AG04449 (cell line): ENCODE measurements at regions not wholly inside any gene's neighbourhood (a gene's known extent, or its start where the extent isn't known, plus 50 kb on each side); places are given as distances from the start of the nearest gene placed in this dataset.

ENCODE experiments used
- CTCF ChIA-PET: fragments of 350-600 bp; formaldehyde crosslinking; extraction: SDS; loops from one replicate; lab custom pipeline; 2021; ENCODE audit warnings: antibody characterized with exemption; lab: Yijun Ruan, JAX
- POLR2A ChIA-PET: fragments of 400-600, 350-600 bp; formaldehyde crosslinking; extraction: SDS; loops from one replicate; lab custom pipeline; 2020; ENCODE audit warnings: antibody characterized with exemption, inconsistent platforms; lab: Yijun Ruan, JAX
- DNase-seq: peaks from one replicate; pipeline ENCODE4 v3.0.0-alpha.2; 2010; ENCODE audit warnings: low read depth, low spot score
- H3K4me3 ChIP-seq: 2 replicates; pipeline ENCODE4 v1.5.1; 2011; ENCODE audit warnings: low read depth, mild to moderate bottlenecking, control low read depth, low read length
- CTCF ChIP-seq: IDR thresholded peaks from one replicate; pipeline ENCODE4 v1.5.1; 2011; ENCODE audit warnings: mild to moderate bottlenecking, moderate library complexity, low read length, control low read depth, inconsistent platforms; ENCODE audit not compliant: insufficient read depth; ENCODE audit errors: missing control alignments

GRCh38 chr1:220380885-220381284, 108.6 kb upstream of the RAB3GAP2 start:
- ChIA-PET CTCF (no interaction called here), POLR2A (no interaction called here)
- TF ChIP-seq CTCF = no peak
- no peak overlapping the region for H3K4me3 ChIP-seq
- DNase-seq = no peak

GRCh38 chr1:220378571-220379302, 106.5 kb upstream of the RAB3GAP2 start:
- ChIA-PET CTCF (no interaction called here), POLR2A (no interaction called here)
- no peak overlapping the region for H3K4me3 ChIP-seq
- TF ChIP-seq CTCF = no peak
- no peak for DNase-seq

GRCh38 chr1:220375715-220376114, 103.5 kb upstream of the RAB3GAP2 start:
- no peak for TF ChIP-seq CTCF
- H3K4me3 ChIP-seq = no peak overlapping the region
- CTCF ChIA-PET = no interaction called here
- POLR2A ChIA-PET = no interaction called here
- no peak for DNase-seq

GRCh38 chr1:220374449-220374848, 102.2 kb upstream of the RAB3GAP2 start:
- ChIA-PET POLR2A (no interaction called here), CTCF (no interaction called here)
- DNase-seq = no peak
- no peak overlapping the region for H3K4me3 ChIP-seq
- no peak for TF ChIP-seq CTCF

- CTCF ChIA-PET = interaction anchor here (0.5 kb wide), 1 partner anchor 361 kb away, joined by 3 read pairs; no protein-coding TSS in a partner anchor
- no peak for TF ChIP-seq CTCF
- H3K4me3 ChIP-seq = no peak overlapping the region
- DNase-seq = no peak
- POLR2A ChIA-PET = no interaction called here
Measured at GRCh38 chr1:220372451-220372850, 100.2 kb upstream of the RAB3GAP2 start.

- no peak overlapping the region for H3K4me3 ChIP-seq
- ChIA-PET CTCF (no interaction called here), POLR2A (no interaction called here)
- no peak for TF ChIP-seq CTCF
- no peak for DNase-seq
Measured at GRCh38 chr1:220371324-220371723, 99.1 kb upstream of the RAB3GAP2 start.
